RPMI7951 (cell line): ENCODE measurements at regions not wholly inside any gene's neighbourhood (a gene's known extent, or its start where the extent isn't known, plus 50 kb on each side); places are given as distances from the start of the nearest gene placed in this dataset.
"Not testable (repeated sequence)": the region's sequence is repeated elsewhere in the genome, so short reads cannot be mapped to it uniquely, and the experiment has no call there.

Experiments
- DNase-seq: peaks from one replicate; pipeline ENCODE4 v3.0.0-alpha.2; 2012; ENCODE audit warnings: low read depth

GRCh38 chrX:56343219-56343618 lies 111.1 kb downstream of the KLF8 start:
- no peak for DNase-seq

GRCh38 chrX:56343664-56344063 lies 111.5 kb downstream of the KLF8 start:
- no peak for DNase-seq

- not testable (repeated sequence) for DNase-seq
Measured at GRCh38 chrX:56358145-56358544, 126.0 kb downstream of the KLF8 start.

GRCh38 chrX:56365171-56365570 lies 133.0 kb downstream of the KLF8 start:
- not testable (repeated sequence) for DNase-seq

GRCh38 chrX:56366901-56367300 lies 134.7 kb downstream of the KLF8 start:
- no peak for DNase-seq

GRCh38 chrX:56368962-56369361 lies 136.8 kb downstream of the KLF8 start:
- no peak for DNase-seq

- not testable (repeated sequence) for DNase-seq
Measured at GRCh38 chrX:56379984-56380780, 148.0 kb downstream of the KLF8 start.

- no peak for DNase-seq
Measured at GRCh38 chrX:56382278-56382677, 150.1 kb downstream of the KLF8 start.

- DNase-seq: no peak
Measured at GRCh38 chrX:56385336-56385735, 153.2 kb downstream of the KLF8 start.

GRCh38 chrX:56385960-56386359 lies 153.8 kb downstream of the KLF8 start:
- DNase-seq: no peak

- DNase-seq: no peak
Measured at GRCh38 chrX:56397636-56398035, 165.5 kb downstream of the KLF8 start.

- no peak for DNase-seq
Measured at GRCh38 chrX:56402207-56402606, 161.2 kb upstream of the UBQLN2 start.

GRCh38 chrX:56429581-56429980 lies 133.8 kb upstream of the UBQLN2 start:
- DNase-seq: no peak

- not testable (repeated sequence) for DNase-seq
Measured at GRCh38 chrX:56451981-56452380, 111.4 kb upstream of the UBQLN2 start.

- no peak for DNase-seq
Measured at GRCh38 chrX:56462389-56462788, 101.0 kb upstream of the UBQLN2 start.

- DNase-seq: no peak
Measured at GRCh38 chrX:56468441-56468840, 95.0 kb upstream of the UBQLN2 start.

- peak; percentile 3 for DNase-seq
Measured at GRCh38 chrX:56494923-56495322, 68.5 kb upstream of the UBQLN2 start.

GRCh38 chrX:56498756-56499155 lies 64.7 kb upstream of the UBQLN2 start:
- no peak for DNase-seq

GRCh38 chrX:56499372-56499771 lies 64.1 kb upstream of the UBQLN2 start:
- DNase-seq: no peak

- peak; percentile 5 for DNase-seq
Measured at GRCh38 chrX:56503941-56504673, 59.3 kb upstream of the UBQLN2 start.

GRCh38 chrX:56505866-56506265 lies 57.6 kb upstream of the UBQLN2 start:
- no peak for DNase-seq
